GM12891 (cell line): ENCODE measurements at regions not wholly inside any gene's neighbourhood (a gene's known extent, or its start where the extent isn't known, plus 50 kb on each side); places are given as distances from the start of the nearest gene placed in this dataset.
"Not testable (repeated sequence)": the region's sequence is repeated elsewhere in the genome, so short reads cannot be mapped to it uniquely, and the experiment has no call there.

Source experiments
- DNase-seq: peaks from one replicate; pipeline ENCODE4 v3.0.0; 2011; ENCODE audit warnings: low spot score; ENCODE audit not compliant: insufficient read length
- FAIRE-seq: peaks from 2 replicates; lab custom pipeline; 2011; peaks lifted over from hg19 to GRCh38; lab: Jason Lieb, UNC
- PAX5 ChIP-seq: IDR thresholded peaks from 2 replicates; pipeline ENCODE4 v1.6.1; 2011; ENCODE audit warnings: low read length, moderate library complexity, mild to moderate bottlenecking; ENCODE audit not compliant: insufficient read depth, severe bottlenecking
- POLR2A ChIP-seq: IDR thresholded peaks from 2 replicates; pipeline ENCODE4 v1.6.1; 2011; ENCODE audit warnings: low read depth, low read length, control low read depth
- POLR2AphosphoS5 ChIP-seq: IDR thresholded peaks from 2 replicates; pipeline ENCODE4 v1.6.1; 2011; ENCODE audit warnings: low read depth, low read length, control low read depth
- POU2F2 ChIP-seq: IDR thresholded peaks from 2 replicates; pipeline ENCODE4 v1.6.1; 2011; ENCODE audit warnings: low read depth, mild to moderate bottlenecking, control low read depth, low read length, moderate library complexity
- SPI1 ChIP-seq: IDR thresholded peaks from 2 replicates; pipeline ENCODE4 v1.6.1; 2011; ENCODE audit warnings: low read depth, low read length, control low read depth
- TAF1 ChIP-seq: IDR thresholded peaks from 2 replicates; pipeline ENCODE4 v1.6.1; 2011; ENCODE audit warnings: low read depth, low read length, control low read depth

GRCh38 chr15:79620112-79620857 is 188.1 kb downstream of the MINAR1 start:
- TF ChIP-seq POU2F2, result no peak
- no peak for TF ChIP-seq POLR2A
- no peak for TF ChIP-seq POLR2AphosphoS5
- no peak for TF ChIP-seq SPI1
- TF ChIP-seq TAF1, result no peak
- no peak for TF ChIP-seq PAX5
- DNase-seq (no peak), FAIRE-seq (no peak)

GRCh38 chr15:79621805-79622204 is 189.7 kb downstream of the MINAR1 start:
- DNase-seq, FAIRE-seq: not testable (repeated sequence)

GRCh38 chr15:79623488-79623887 is 191.4 kb downstream of the MINAR1 start:
- no peak for FAIRE-seq
- TF ChIP-seq PAX5 (no peak), SPI1 (no peak), POLR2AphosphoS5 (no peak)
- no peak for DNase-seq

- DNase-seq (no peak), FAIRE-seq (no peak)
- TF ChIP-seq PAX5 (no peak), SPI1 (no peak)
Measured at GRCh38 chr15:79629687-79630086, 197.6 kb downstream of the MINAR1 start.

GRCh38 chr15:79632457-79632856 is 200.3 kb downstream of the MINAR1 start:
- FAIRE-seq, result no peak
- TF ChIP-seq POU2F2 (no peak), PAX5 (no peak), TAF1 (no peak), POLR2A (no peak), SPI1 (no peak), POLR2AphosphoS5 (no peak)
- no peak for DNase-seq

- FAIRE-seq (no peak), DNase-seq (no peak)
- TF ChIP-seq POLR2AphosphoS5 (no peak), PAX5 (no peak), POU2F2 (no peak), SPI1 (no peak), TAF1 (no peak), POLR2A (no peak)
Measured at GRCh38 chr15:79635149-79635771, 203.1 kb downstream of the MINAR1 start.

GRCh38 chr15:79635897-79636561 is 203.9 kb downstream of the MINAR1 start:
- no peak for FAIRE-seq

GRCh38 chr15:79640206-79640605 is 208.1 kb downstream of the MINAR1 start:
- no peak for FAIRE-seq
- TF ChIP-seq SPI1 (no peak), POLR2AphosphoS5 (no peak), POU2F2 (no peak), POLR2A (no peak), PAX5 (no peak), TAF1 (no peak)
- DNase-seq, result no peak

More at GRCh38 chr15:79635897-79636561, 203.9 kb downstream of the MINAR1 start:
- no peak for TF ChIP-seq SPI1
- TF ChIP-seq POU2F2, result no peak
- TF ChIP-seq POLR2AphosphoS5, result no peak
- TF ChIP-seq POLR2A, result no peak
- TF ChIP-seq TAF1, result no peak
- TF ChIP-seq PAX5, result no peak
- no peak for DNase-seq

GRCh38 chr15:79641841-79642240 is 209.7 kb downstream of the MINAR1 start:
- FAIRE-seq (no peak), DNase-seq (no peak)
- TF ChIP-seq POLR2AphosphoS5 (no peak), SPI1 (no peak), POLR2A (no peak), TAF1 (no peak), PAX5 (no peak), POU2F2 (no peak)

- FAIRE-seq (no peak), DNase-seq (no peak)
- no peak for TF ChIP-seq PAX5
- no peak for TF ChIP-seq POLR2A
- no peak for TF ChIP-seq POU2F2
- no peak for TF ChIP-seq TAF1
- no peak for TF ChIP-seq POLR2AphosphoS5
Measured at GRCh38 chr15:79643393-79643792, 211.3 kb downstream of the MINAR1 start.
